ENCODE measurements at regions not wholly inside any gene's neighbourhood (a gene's known extent, or its start where the extent isn't known, plus 50 kb on each side); places are given as distances from the start of the nearest gene placed in this dataset.

- Mint-ChIP-seq H3K4me3 (ENCODE audit: unreplicated experiment) (no peak overlapping the region), H3K27ac (ENCODE audit: unreplicated experiment) (no peak overlapping the region), H3K4me1 (ENCODE audit: low read depth) (no peaks in the 10 kb centered on the region), H3K36me3 (ENCODE audit: low read depth) (no peaks in the 10 kb centered on the region), H3K27me3 (ENCODE audit: low read depth) (no peaks in the 10 kb centered on the region), H3K9me3 (ENCODE audit: low read depth) (no peaks in the 10 kb centered on the region)
- no peak for TF ChIP-seq CTCF (IDR thresholded peaks at IDR 0.05)
- DNase-seq (ENCODE audit: low spot score), result no peak
Measured at GRCh38 chr5:32514806-32515205, 70.3 kb upstream of the ZFR start.

- H3K4me1 Mint-ChIP-seq (ENCODE audit: low read depth), result peaks cover 5% of the 10 kb centered on the region
- H3K27ac Mint-ChIP-seq (ENCODE audit: unreplicated experiment), result no peak overlapping the region
- no peak for TF ChIP-seq CTCF (IDR thresholded peaks at IDR 0.05)
- no peaks in the 10 kb centered on the region for H3K27me3 Mint-ChIP-seq (ENCODE audit: low read depth)
- no peaks in the 10 kb centered on the region for H3K9me3 Mint-ChIP-seq (ENCODE audit: low read depth)
- H3K36me3 Mint-ChIP-seq (ENCODE audit: low read depth), result no peaks in the 10 kb centered on the region
- DNase-seq (ENCODE audit: low spot score), result no peak
- H3K4me3 Mint-ChIP-seq (ENCODE audit: unreplicated experiment), result no peak overlapping the region
Measured at GRCh38 chr5:32512926-32513325, 68.4 kb upstream of the ZFR start.

- Mint-ChIP-seq H3K27ac (ENCODE audit: unreplicated experiment) (no peak overlapping the region), H3K27me3 (ENCODE audit: low read depth) (no peaks in the 10 kb centered on the region), H3K4me3 (ENCODE audit: unreplicated experiment) (no peak overlapping the region), H3K9me3 (ENCODE audit: low read depth) (no peaks in the 10 kb centered on the region), H3K36me3 (ENCODE audit: low read depth) (no peaks in the 10 kb centered on the region), H3K4me1 (ENCODE audit: low read depth) (peaks cover 15% of the 10 kb centered on the region)
- DNase-seq (ENCODE audit: low spot score), result no peak
- no peak for TF ChIP-seq CTCF (IDR thresholded peaks at IDR 0.05)
Measured at GRCh38 chr5:32511776-32512374, 67.3 kb upstream of the ZFR start.

GRCh38 chr5:32510860-32511259, 66.3 kb upstream of the ZFR start:
- Mint-ChIP-seq H3K36me3 (ENCODE audit: low read depth) (no peaks in the 10 kb centered on the region), H3K9me3 (ENCODE audit: low read depth) (no peaks in the 10 kb centered on the region), H3K4me3 (ENCODE audit: unreplicated experiment) (no peak overlapping the region), H3K27ac (ENCODE audit: unreplicated experiment) (no peak overlapping the region), H3K27me3 (ENCODE audit: low read depth) (no peaks in the 10 kb centered on the region), H3K4me1 (ENCODE audit: low read depth) (peaks cover 25% of the 10 kb centered on the region)
- no peak for DNase-seq (ENCODE audit: low spot score)
- TF ChIP-seq CTCF (IDR thresholded peaks at IDR 0.05), result no peak

GRCh38 chr5:32508806-32509805, 64.6 kb upstream of the ZFR start:
- peaks cover 43% of the 10 kb centered on the region for H3K4me1 Mint-ChIP-seq (ENCODE audit: low read depth)
- H3K27ac Mint-ChIP-seq (ENCODE audit: unreplicated experiment), result no peak overlapping the region
- H3K27me3 Mint-ChIP-seq (ENCODE audit: low read depth), result no peaks in the 10 kb centered on the region
- H3K36me3 Mint-ChIP-seq (ENCODE audit: low read depth), result no peaks in the 10 kb centered on the region
- DNase-seq (ENCODE audit: low spot score), result no peak
- TF ChIP-seq CTCF (IDR thresholded peaks at IDR 0.05), result no peak
- no peak overlapping the region for H3K4me3 Mint-ChIP-seq (ENCODE audit: unreplicated experiment)
- no peaks in the 10 kb centered on the region for H3K9me3 Mint-ChIP-seq (ENCODE audit: low read depth)

Measured in chondrocyte (in vitro differentiated cells).